ENCODE measurements at regions not wholly inside any gene's neighbourhood (a gene's known extent, or its start where the extent isn't known, plus 50 kb on each side); places are given as distances from the start of the nearest gene placed in this dataset.

DNA sequence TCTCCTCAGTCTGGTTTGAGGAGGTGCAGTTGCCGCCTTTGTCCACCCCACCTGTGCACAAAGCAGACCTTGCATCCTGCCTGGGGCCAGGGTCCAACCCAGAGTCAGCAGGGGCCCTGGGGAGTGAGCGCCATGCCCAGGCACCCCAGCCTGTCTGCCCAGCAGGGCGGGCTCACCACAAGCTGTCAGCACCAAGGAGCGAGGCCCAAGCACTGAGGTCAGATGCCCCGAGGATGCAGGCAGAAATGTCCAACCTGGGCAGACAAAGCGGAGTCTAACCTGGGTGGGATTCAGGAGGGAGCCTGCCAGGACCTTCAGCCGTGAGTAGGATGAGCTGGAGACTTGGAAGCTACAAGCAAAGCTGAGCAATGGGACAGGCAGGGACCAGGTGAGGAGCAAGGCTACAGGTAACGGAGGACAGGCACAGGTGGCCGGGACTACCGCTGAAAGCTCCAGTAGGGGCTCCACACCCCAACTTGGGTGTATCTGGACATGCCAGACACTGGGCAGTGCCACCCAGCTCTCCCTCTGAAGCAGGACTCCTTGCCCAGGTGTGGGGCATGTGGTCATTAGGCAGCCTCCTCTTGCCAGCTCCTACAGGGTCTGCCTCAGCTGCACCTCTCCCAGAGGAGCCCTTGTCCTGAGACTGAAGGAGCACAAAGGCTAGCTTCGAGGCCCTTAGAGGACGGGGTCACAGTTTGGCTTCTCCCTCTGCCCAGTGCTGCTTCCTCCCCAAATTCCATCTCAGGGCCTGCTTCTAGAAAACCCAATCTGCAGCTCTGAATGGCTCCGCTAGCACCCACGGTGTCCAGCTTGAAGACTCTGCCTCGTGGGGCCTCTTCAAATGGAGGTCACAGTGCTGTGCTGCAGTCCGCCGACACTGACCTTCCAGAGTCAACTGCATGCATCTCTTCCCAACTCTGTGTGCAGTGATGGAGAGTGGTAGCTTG lies 210.6 kb upstream of the CDYL start:
- intact Hi-C loops (cut with DNase I; ENCODE audit: low total_unique reads): no loop called here
- no peaks in the 10 kb centered on the region for H3K4me1 ChIP-seq
- H3K27me3 ChIP-seq: no peaks in the 10 kb centered on the region
- no peaks in the 10 kb centered on the region for H3K36me3 ChIP-seq
- no peak for DNase-seq (ENCODE audit: low spot score in 2 of 2)
- no peak overlapping the region for H3K4me3 ChIP-seq
- TF ChIP-seq POLR2A (IDR thresholded peaks at IDR 0.05) (no peak), POLR2AphosphoS5 (IDR thresholded peaks at IDR 0.05) (no peak)
- TF ChIP-seq, protein P1, sequence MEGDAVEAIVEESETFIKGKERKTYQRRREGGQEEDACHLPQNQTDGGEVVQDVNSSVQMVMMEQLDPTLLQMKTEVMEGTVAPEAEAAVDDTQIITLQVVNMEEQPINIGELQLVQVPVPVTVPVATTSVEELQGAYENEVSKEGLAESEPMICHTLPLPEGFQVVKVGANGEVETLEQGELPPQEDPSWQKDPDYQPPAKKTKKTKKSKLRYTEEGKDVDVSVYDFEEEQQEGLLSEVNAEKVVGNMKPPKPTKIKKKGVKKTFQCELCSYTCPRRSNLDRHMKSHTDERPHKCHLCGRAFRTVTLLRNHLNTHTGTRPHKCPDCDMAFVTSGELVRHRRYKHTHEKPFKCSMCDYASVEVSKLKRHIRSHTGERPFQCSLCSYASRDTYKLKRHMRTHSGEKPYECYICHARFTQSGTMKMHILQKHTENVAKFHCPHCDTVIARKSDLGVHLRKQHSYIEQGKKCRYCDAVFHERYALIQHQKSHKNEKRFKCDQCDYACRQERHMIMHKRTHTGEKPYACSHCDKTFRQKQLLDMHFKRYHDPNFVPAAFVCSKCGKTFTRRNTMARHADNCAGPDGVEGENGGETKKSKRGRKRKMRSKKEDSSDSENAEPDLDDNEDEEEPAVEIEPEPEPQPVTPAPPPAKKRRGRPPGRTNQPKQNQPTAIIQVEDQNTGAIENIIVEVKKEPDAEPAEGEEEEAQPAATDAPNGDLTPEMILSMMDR (IDR thresholded peaks at IDR 0.05): no peak
- H3K27ac ChIP-seq: no peak overlapping the region
- H3K9me3 ChIP-seq: peaks cover 0 to 7% of the 10 kb centered on the region in 2 donors

DNA sequence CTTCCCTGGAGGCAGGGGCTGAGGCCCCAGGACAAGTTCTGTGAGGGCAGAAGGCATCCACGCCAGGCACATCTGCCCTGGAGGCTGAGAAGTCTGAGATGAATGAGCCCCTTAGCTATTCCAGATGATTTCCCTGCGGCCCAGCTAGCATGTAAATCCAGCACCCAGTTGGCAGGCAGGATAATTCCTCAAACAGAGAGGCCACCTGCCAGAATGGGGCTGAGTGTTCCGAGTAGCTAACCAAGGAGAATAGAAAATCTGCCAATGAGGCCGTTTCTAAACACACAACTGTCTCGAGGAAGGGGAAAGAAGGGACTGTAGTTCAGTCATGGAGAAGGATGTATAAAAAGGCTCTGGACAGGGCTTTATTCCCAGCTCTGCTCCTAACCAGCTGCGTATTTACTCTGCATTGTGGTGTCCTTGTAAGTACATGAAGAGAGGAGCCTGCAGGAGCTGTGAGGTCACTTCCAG lies 211.4 kb upstream of the CDYL start:
- Histone ChIP-seq H3K27ac (no peak overlapping the region), H3K4me1 (no peaks in the 10 kb centered on the region), H3K4me3 (no peak overlapping the region), H3K27me3 (no peaks in the 10 kb centered on the region), H3K36me3 (no peaks in the 10 kb centered on the region), H3K9me3 (peaks cover 0 to under 1% of the 10 kb centered on the region in 2 donors)
- no peak for DNase-seq (ENCODE audit: low spot score in 2 of 2)
- intact Hi-C loops (cut with DNase I; ENCODE audit: low total_unique reads): no loop called here
- TF ChIP-seq, protein P1 (IDR thresholded peaks at IDR 0.05): no peak
- no peak for TF ChIP-seq POLR2A (IDR thresholded peaks at IDR 0.05)
- TF ChIP-seq POLR2AphosphoS5 (IDR thresholded peaks at IDR 0.05): no peak

DNA sequence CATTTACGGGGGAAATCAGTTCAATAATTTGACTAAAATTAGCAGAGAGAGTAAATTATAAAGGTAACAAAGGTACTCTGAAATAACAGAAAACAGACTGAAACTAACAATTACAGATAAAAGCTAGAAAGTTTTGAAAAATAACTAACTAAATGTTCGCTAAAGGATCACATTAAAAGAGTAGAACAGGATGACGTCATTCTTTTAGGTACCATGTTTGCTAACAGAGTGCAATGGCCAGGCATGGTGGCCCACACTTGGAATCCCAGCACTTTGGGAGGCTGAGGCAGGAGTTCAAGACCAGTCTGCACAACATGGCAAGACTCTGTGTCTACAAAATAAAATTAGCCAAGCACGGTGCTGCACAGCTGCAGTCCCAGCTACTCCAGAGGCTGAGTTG lies 212.3 kb upstream of the CDYL start:
- Histone ChIP-seq H3K4me3 (no peak overlapping the region), H3K4me1 (no peaks in the 10 kb centered on the region), H3K36me3 (no peaks in the 10 kb centered on the region), H3K27ac (no peak overlapping the region), H3K9me3 (no peaks in the 10 kb centered on the region), H3K27me3 (no peaks in the 10 kb centered on the region)
- no peak for DNase-seq (ENCODE audit: low spot score in 2 of 2)
- intact Hi-C loops (cut with DNase I; ENCODE audit: low total_unique reads): no loop called here
- TF ChIP-seq, protein P1 (IDR thresholded peaks at IDR 0.05): no peak
- no peak for TF ChIP-seq POLR2A (IDR thresholded peaks at IDR 0.05)
- no peak for TF ChIP-seq POLR2AphosphoS5 (IDR thresholded peaks at IDR 0.05)

DNA sequence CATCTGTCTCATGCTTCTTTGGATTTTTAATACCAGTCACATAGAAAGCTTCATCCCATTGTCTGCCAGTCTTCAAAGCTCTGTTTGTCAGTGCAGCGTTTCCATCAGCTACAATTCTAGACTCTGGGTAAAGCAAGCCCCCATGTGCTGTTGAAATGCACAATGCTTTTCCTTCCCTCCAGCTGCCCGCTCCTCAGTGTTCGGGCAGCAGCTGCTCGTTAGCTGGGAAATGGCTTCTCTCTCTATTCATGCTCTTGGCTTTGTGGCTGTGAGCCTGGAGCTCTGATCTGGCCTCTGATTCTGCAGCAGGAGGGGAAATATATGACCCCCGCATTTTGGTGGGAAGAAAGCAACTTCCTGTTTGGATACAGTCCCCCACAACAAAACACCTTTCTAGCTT lies 213.0 kb upstream of the CDYL start:
- intact Hi-C loops (cut with DNase I; ENCODE audit: low total_unique reads): no loop called here
- H3K4me3 ChIP-seq: no peak overlapping the region
- no peak overlapping the region for H3K27ac ChIP-seq
- TF ChIP-seq POLR2A (IDR thresholded peaks at IDR 0.05): no peak
- no peaks in the 10 kb centered on the region for H3K9me3 ChIP-seq
- no peak for DNase-seq (ENCODE audit: low spot score in 2 of 2)
- H3K27me3 ChIP-seq: no peaks in the 10 kb centered on the region
- no peaks in the 10 kb centered on the region for H3K4me1 ChIP-seq
- no peaks in the 10 kb centered on the region for H3K36me3 ChIP-seq

DNA sequence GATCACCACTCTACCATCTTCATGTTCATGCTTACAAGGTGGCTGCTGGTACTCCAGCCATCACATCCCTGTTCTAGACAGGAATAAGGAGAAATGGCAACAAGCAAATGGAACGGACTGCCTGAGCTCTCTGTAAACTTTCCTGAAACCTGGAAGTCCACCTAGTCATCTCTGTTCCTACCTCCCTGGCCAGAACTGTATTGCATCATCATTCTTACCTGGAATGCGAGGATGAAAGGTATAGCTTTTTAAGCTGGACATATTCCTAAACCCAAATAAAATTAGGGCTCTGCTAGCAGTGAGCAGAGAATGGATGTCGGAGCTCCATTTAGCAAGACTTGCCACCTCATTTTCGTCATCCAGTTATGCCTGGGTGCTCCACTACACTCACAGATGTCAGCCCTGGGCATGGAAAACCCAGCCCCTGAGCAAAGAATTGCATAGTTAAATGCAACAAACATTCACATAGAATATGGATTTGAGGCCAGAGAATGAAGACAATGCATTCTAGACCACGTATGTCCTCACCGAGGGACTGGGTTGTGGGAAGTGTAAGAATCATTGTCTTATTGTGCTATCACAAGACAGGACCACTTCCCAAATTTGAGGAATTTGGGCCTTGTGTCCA lies 214.3 kb upstream of the CDYL start:
- Histone ChIP-seq H3K27ac (no peak overlapping the region), H3K36me3 (no peaks in the 10 kb centered on the region), H3K27me3 (no peaks in the 10 kb centered on the region), H3K9me3 (no peaks in the 10 kb centered on the region), H3K4me1 (no peaks in the 10 kb centered on the region), H3K4me3 (no peak overlapping the region)
- TF ChIP-seq, protein P1 (IDR thresholded peaks at IDR 0.05): no peak
- TF ChIP-seq POLR2A (IDR thresholded peaks at IDR 0.05) (no peak), POLR2AphosphoS5 (IDR thresholded peaks at IDR 0.05) (no peak)
- no peak for DNase-seq (ENCODE audit: low spot score in 2 of 2)
- intact Hi-C loops (cut with DNase I; ENCODE audit: low total_unique reads): no loop called here

Measured in breast epithelium (tissue), 4 donors.